Upper lobe of right lung (tissue), 1 donor: ENCODE measurements at regions not wholly inside any gene's neighbourhood (a gene's known extent, or its start where the extent isn't known, plus 50 kb on each side); places are given as distances from the start of the nearest gene placed in this dataset.

Experiments
- ATAC-seq: fragments of 200-7000 bp; cut with Tn5 transposase; one replicate; pipeline ENCODE4 v1.9.1; 2020; ENCODE audit warnings: mild to moderate bottlenecking, moderate library complexity
- DNase-seq: peaks from one replicate; pipeline ENCODE4 v3.0.0-alpha.2; 2020
- H3K27ac ChIP-seq: fragments of 200-600 bp; one replicate; pipeline ENCODE4 v1.8.0; 2022
- H3K27me3 ChIP-seq: fragments of 200-600 bp; one replicate; pipeline ENCODE4 v1.8.0; 2022; ENCODE audit warnings: mild to moderate bottlenecking
- H3K36me3 ChIP-seq: fragments of 200-600 bp; one replicate; pipeline ENCODE4 v1.8.0; 2022
- H3K4me1 ChIP-seq: fragments of 200-600 bp; one replicate; pipeline ENCODE4 v1.8.0; 2022
- H3K4me3 ChIP-seq: fragments of 200-600 bp; one replicate; pipeline ENCODE4 v1.8.0; 2022; ENCODE audit warnings: mild to moderate bottlenecking
- H3K9me3 ChIP-seq: fragments of 200-600 bp; one replicate; pipeline ENCODE4 v1.8.0; 2022
- CTCF ChIP-seq: fragments of 200-600 bp; IDR thresholded peaks from one replicate; pipeline ENCODE4 v1.8.0; 2022; ENCODE audit warnings: antibody characterized with exemption
- intact Hi-C: fragments of 100-400 bp; cut with DNase I; formaldehyde crosslinking; loops from one replicate; pipeline ENCODE4 v1.11.0; 2022
- donor health status: DM: no; HTN: yes; CAD: no; lungs with severe emphysema.

GRCh38 chr2:19527771-19528170, 169.3 kb upstream of the OSR1 start:
- intact Hi-C loops = no loop called here
- Histone ChIP-seq H3K36me3 (no peaks in the 10 kb centered on the region), H3K27me3 (no peaks in the 10 kb centered on the region), H3K4me1 (no peaks in the 10 kb centered on the region), H3K27ac (no peak overlapping the region), H3K4me3 (no peak overlapping the region), H3K9me3 (no peaks in the 10 kb centered on the region)
- no peak for DNase-seq
- ATAC-seq = no peak
- no peak for TF ChIP-seq CTCF

- Histone ChIP-seq H3K36me3 (no peaks in the 10 kb centered on the region), H3K4me1 (no peaks in the 10 kb centered on the region), H3K9me3 (no peaks in the 10 kb centered on the region), H3K27me3 (no peaks in the 10 kb centered on the region), H3K4me3 (no peak overlapping the region), H3K27ac (no peak overlapping the region)
- ATAC-seq = no peak
- intact Hi-C loops = no loop called here
- no peak for TF ChIP-seq CTCF
- DNase-seq = no peak
Observed at GRCh38 chr2:19525313-19525712, 166.9 kb upstream of the OSR1 start.

GRCh38 chr2:19519045-19519444, 160.6 kb upstream of the OSR1 start:
- Histone ChIP-seq H3K9me3 (no peaks in the 10 kb centered on the region), H3K27ac (no peak overlapping the region), H3K4me1 (no peaks in the 10 kb centered on the region), H3K36me3 (no peaks in the 10 kb centered on the region), H3K4me3 (no peak overlapping the region), H3K27me3 (no peaks in the 10 kb centered on the region)
- intact Hi-C loops = no loop called here
- ATAC-seq (no peak), DNase-seq (no peak)
- TF ChIP-seq CTCF = no peak

- intact Hi-C loops = no loop called here
- Histone ChIP-seq H3K9me3 (no peaks in the 10 kb centered on the region), H3K27ac (no peak overlapping the region), H3K27me3 (no peaks in the 10 kb centered on the region), H3K4me3 (no peak overlapping the region), H3K4me1 (no peaks in the 10 kb centered on the region), H3K36me3 (no peaks in the 10 kb centered on the region)
- ATAC-seq (no peak), DNase-seq (no peak)
- no peak for TF ChIP-seq CTCF
Observed at GRCh38 chr2:19507137-19507536, 148.7 kb upstream of the OSR1 start.

- no peak for DNase-seq
- Histone ChIP-seq H3K27me3 (no peaks in the 10 kb centered on the region), H3K27ac (no peak overlapping the region), H3K4me1 (no peaks in the 10 kb centered on the region), H3K9me3 (no peaks in the 10 kb centered on the region), H3K4me3 (no peak overlapping the region), H3K36me3 (no peaks in the 10 kb centered on the region)
- TF ChIP-seq CTCF = no peak
- ATAC-seq = no peak
- intact Hi-C loops = no loop called here
Observed at GRCh38 chr2:19505199-19506136, 147.0 kb upstream of the OSR1 start.
